ENCODE measurements at regions not wholly inside any gene's neighbourhood (a gene's known extent, or its start where the extent isn't known, plus 50 kb on each side); places are given as distances from the start of the nearest gene placed in this dataset.
"Not testable (repeated sequence)": the region's sequence is repeated elsewhere in the genome, so short reads cannot be mapped to it uniquely, and the experiment has no call there.

GRCh38 chr6:26818640-26819225, 159.2 kb upstream of the ZNF322 start:
- not testable (repeated sequence) for TF ChIP-seq POLR2A, CTCF (IDR thresholded peaks at IDR 0.05)

Measured in uterus (tissue), 2 donors.